ENCODE measurements at regions not wholly inside any gene's neighbourhood (a gene's known extent, or its start where the extent isn't known, plus 50 kb on each side); places are given as distances from the start of the nearest gene placed in this dataset.

DNA sequence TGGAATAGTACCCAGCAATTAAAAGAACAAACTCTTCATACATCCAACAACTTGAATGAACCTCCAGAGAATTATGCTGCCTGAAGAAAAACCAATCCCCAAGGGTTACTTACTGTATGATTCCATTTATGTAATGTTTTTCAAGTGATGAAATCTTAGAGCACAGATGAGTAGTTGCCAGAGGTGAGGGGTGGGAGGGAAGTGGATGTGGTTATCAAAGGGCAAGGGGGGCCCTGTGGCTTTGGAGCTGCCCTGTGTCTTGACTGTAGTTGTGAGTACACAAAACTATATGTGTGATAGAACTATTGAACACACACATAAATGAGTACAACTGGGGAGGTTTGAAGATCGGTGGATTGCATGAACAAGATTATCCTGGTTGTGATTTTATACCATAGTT, 115.8 kb upstream of the SLC25A48 start:
- H3K27me3 ChIP-seq (ENCODE audit: control insufficient read depth, insufficient read depth, low read length) = no peaks in the 10 kb centered on the region
- H3K4me3 ChIP-seq (ENCODE audit: low read depth, low read length) = no peak overlapping the region
- FAIRE-seq (no peak), DNase-seq (ENCODE audit: low read depth) (no peak)
- TF ChIP-seq, protein P1, sequence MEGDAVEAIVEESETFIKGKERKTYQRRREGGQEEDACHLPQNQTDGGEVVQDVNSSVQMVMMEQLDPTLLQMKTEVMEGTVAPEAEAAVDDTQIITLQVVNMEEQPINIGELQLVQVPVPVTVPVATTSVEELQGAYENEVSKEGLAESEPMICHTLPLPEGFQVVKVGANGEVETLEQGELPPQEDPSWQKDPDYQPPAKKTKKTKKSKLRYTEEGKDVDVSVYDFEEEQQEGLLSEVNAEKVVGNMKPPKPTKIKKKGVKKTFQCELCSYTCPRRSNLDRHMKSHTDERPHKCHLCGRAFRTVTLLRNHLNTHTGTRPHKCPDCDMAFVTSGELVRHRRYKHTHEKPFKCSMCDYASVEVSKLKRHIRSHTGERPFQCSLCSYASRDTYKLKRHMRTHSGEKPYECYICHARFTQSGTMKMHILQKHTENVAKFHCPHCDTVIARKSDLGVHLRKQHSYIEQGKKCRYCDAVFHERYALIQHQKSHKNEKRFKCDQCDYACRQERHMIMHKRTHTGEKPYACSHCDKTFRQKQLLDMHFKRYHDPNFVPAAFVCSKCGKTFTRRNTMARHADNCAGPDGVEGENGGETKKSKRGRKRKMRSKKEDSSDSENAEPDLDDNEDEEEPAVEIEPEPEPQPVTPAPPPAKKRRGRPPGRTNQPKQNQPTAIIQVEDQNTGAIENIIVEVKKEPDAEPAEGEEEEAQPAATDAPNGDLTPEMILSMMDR (IDR thresholded peaks at IDR 0.05; ENCODE audit: insufficient read depth, low read length, severe bottlenecking) = no peak
- H3K36me3 ChIP-seq (ENCODE audit: control insufficient read depth, insufficient read depth, low read length) = no peaks in the 10 kb centered on the region

DNA sequence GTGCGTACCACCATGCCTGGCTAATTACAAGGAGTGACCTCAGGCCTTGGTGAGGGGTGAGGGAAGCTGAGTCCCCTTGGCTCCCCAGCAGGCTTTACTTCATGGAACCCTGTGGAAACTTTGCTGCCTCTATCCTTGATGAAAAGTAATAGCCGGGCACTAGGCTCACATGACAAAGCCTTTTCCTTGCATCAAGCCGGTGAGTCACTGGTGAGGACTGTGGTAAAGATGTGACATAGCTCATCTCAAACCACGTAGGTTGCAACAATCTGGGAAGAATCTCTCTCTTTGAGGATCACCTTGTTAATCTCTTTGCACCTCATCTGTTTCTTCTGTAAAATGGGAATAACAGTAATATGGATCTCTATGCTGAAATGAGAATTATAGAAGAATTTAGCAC, 116.3 kb upstream of the SLC25A48 start:
- Histone ChIP-seq H3K27me3 (ENCODE audit: control insufficient read depth, insufficient read depth, low read length) (no peaks in the 10 kb centered on the region), H3K36me3 (ENCODE audit: control insufficient read depth, insufficient read depth, low read length) (no peaks in the 10 kb centered on the region), H3K4me3 (ENCODE audit: low read depth, low read length) (no peak overlapping the region)
- peak; percentile 88 for DNase-seq (ENCODE audit: low read depth)
- TF ChIP-seq, protein P1 (IDR thresholded peaks at IDR 0.05; ENCODE audit: insufficient read depth, low read length, severe bottlenecking) = no peak
- peak; percentile 75 for FAIRE-seq

DNA sequence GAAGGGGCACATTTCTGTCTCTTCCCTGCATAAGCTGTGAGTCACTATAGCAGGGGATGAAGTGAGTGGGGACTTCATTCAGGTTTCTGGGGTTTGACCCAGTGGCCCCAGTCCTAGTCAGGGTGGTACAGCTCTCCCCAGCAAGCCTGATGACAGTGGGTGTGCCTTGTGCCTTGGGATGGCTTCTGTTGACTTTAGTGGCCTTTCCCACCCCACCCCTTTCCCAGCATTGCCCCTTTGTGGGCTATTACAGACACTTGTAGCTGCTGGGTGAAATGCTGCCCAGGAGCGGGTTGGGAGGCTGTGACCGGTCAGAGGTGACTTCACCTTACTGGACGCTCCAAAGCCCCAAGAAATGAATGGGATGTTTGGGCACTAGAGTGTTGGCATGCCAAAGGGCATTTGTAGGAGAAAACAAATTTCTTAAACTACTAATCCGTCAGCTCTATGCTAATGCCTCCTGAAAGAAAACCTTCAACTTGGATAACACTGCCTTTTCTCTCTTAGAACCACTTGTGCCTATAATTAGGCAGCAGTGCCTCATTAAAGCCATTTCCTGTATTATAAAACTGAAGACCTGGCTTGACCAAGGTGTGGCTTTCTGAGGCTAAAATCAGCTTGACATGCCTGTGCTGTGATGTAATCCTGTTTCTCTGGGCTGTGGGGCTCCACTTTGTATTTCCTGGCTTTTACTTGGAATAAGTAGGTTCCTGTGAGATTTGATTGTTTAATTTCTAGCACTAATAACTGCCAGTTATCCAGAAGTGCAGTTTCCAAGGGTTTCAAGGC, 119.0 kb upstream of the SLC25A48 start:
- peak; percentile 64 for DNase-seq (ENCODE audit: low read depth)
- H3K4me3 ChIP-seq (ENCODE audit: low read depth, low read length) = no peak overlapping the region
- FAIRE-seq = no peak
- H3K36me3 ChIP-seq (ENCODE audit: control insufficient read depth, insufficient read depth, low read length) = no peaks in the 10 kb centered on the region
- H3K27me3 ChIP-seq (ENCODE audit: control insufficient read depth, insufficient read depth, low read length) = no peaks in the 10 kb centered on the region
- TF ChIP-seq, protein P1 (IDR thresholded peaks at IDR 0.05; ENCODE audit: insufficient read depth, low read length, severe bottlenecking) = no peak

DNA sequence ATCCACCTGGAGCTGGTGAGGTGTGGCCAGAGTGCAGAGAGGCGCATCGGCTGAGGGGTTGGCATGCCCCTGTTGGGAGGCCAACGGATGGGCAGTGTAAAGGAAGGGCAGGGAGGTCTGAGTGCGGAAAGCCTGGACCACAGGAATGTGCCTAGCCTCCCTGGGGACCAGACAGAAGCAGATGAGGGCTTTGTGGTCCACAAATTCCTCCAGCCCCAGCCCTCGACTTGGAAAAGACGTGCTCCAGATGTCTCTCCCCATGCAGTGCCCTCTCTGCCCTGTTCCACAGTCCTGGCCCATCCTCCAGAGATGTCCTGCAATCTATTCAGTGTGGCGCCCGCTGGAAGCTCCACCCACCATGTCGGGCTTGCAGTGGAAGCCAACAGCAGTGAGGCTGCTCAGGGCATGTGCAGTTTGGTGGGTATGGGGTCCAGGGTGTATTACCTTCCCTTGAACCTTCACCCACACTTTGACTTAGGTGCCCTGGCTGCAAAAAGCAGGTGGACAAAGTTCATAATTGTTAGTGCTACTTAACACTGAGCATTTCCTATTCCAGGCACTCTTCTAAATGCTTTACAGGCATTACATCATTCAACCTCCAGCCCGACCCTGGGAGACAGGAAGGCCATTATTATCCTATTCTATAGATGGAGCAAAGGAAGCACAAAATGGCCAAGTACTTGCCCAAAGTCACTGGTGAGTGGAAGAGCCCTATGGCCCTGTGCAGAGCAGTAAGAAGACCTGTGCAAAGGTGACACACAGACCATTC, 120.2 kb upstream of the SLC25A48 start:
- no peak for DNase-seq (ENCODE audit: low read depth)
- H3K36me3 ChIP-seq (ENCODE audit: control insufficient read depth, insufficient read depth, low read length) = no peaks in the 10 kb centered on the region
- H3K4me3 ChIP-seq (ENCODE audit: low read depth, low read length) = no peak overlapping the region
- H3K27me3 ChIP-seq (ENCODE audit: control insufficient read depth, insufficient read depth, low read length) = no peaks in the 10 kb centered on the region
- TF ChIP-seq, protein P1 (IDR thresholded peaks at IDR 0.05; ENCODE audit: insufficient read depth, low read length, severe bottlenecking) = no peak
- FAIRE-seq = peak; percentile 28

DNA sequence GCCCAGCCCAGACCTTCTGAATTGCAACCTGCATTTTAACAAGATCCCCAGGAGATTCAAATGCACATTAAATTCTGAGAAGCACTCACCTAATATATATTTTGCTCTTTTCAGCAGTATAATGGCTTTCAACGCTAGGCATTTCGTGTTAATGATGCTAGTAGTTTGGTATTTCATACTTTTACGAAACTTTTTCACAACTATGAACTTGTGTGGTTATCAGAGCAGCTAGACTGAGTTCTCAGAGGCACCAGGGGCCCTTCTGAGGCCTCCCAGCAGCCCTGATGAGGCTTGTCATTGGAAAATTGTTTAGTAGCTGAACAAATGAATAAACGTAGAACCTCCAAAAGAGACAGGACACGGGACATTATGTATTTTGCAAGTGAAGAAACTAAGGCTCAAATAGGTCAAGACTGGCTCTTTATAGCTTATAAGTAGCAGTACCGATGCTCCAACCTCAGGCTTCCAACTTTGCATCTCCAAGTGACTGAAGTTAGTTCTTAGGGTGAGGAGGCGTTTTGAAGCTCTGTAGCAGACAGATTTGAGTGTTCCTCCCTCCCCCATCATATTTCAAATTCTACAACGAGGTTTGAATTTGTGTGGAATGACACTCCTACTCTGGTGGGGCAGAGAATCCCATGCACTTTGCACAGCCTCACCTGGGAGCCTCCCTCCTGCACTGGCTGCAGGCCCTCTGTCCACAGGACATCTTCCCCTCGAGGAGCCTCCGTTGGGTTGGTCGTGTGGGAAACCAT, 121.1 kb upstream of the SLC25A48 start:
- DNase-seq (ENCODE audit: low read depth) (no peak), FAIRE-seq (no peak)
- Histone ChIP-seq H3K4me3 (ENCODE audit: low read depth, low read length) (no peak overlapping the region), H3K27me3 (ENCODE audit: control insufficient read depth, insufficient read depth, low read length) (no peaks in the 10 kb centered on the region), H3K36me3 (ENCODE audit: control insufficient read depth, insufficient read depth, low read length) (no peaks in the 10 kb centered on the region)
- TF ChIP-seq, protein P1 (IDR thresholded peaks at IDR 0.05; ENCODE audit: insufficient read depth, low read length, severe bottlenecking) = no peak

All from bronchial epithelial cell (primary cell).